Mucosa of descending colon (tissue), 3 donors: ENCODE measurements at regions not wholly inside any gene's neighbourhood (a gene's known extent, or its start where the extent isn't known, plus 50 kb on each side); places are given as distances from the start of the nearest gene placed in this dataset.

Experiments used
- ATAC-seq: fragments of 200-7000 bp; cut with Tn5 transposase; one replicate; pipeline ENCODE4 v1.9.1; 2020; ENCODE audit warnings: mild to moderate bottlenecking, moderate library complexity
- DNase-seq, 3 donors: peaks; one replicate each; pipeline ENCODE4 v3.0.0-alpha.2; 2020
- H3K36me3 ChIP-seq: fragments of 200-600 bp; one replicate; pipeline ENCODE4 v1.8.0; 2021; ENCODE audit warnings: low read depth, mild to moderate bottlenecking
- H3K4me1 ChIP-seq: fragments of 200-600 bp; one replicate; pipeline ENCODE4 v1.8.0; 2021; ENCODE audit warnings: low read depth, mild to moderate bottlenecking
- H3K4me3 ChIP-seq: fragments of 200-600 bp; one replicate; pipeline ENCODE4 v1.8.0; 2021; ENCODE audit warnings: mild to moderate bottlenecking
- H3K9me3 ChIP-seq: fragments of 200-600 bp; one replicate; pipeline ENCODE4 v1.8.0; 2021; ENCODE audit warnings: mild to moderate bottlenecking
- CTCF ChIP-seq: fragments of 200-600 bp; IDR thresholded peaks from one replicate; pipeline ENCODE4 v1.8.0; 2022; ENCODE audit warnings: antibody characterized with exemption, mild to moderate bottlenecking
- intact Hi-C, 2 donors: fragments of 100-400 bp; cut with DNase I in 1 of 2; cut with micrococcal nuclease in 1 of 2; formaldehyde crosslinking; loops; one replicate each; pipeline versions ENCODE4 v1.11.0 to v1.11.1; 2022; cut with DNase I, micrococcal nuclease
- donor health status: DM: no; HTN: no; CAD: no; lungs with moderate emphysema.
- donor health status: DM: no; HTN: no; CAD: no.
- donor health status: DM: no; HTN: yes; CAD: no.

DNA sequence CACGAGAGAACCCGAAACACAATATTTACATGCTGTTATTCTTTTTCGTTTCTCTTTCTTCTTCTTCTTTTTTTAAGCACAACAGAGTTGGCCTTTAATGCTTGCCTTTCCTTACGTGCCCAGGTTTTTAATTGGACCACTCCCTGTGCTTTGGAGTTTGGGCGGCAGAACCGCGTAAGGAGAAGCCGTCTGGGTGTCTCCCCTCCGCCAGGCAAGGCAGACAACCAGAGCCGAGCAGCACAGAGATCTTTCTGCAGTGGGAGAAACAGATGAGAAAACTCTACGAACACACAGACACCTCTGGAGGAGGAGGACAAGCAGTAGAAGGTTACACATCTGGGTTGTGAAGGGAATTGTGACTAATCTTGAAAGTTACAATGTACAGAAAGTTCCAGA lies 150.0 kb upstream of the UBL3 start:
- H3K36me3 ChIP-seq, result no peaks in the 10 kb centered on the region
- peaks cover 7% of the 10 kb centered on the region for H3K4me1 ChIP-seq
- TF ChIP-seq CTCF, result no peak
- ATAC-seq (peak; percentile 76), DNase-seq (peak in 2 of 3 donors; percentile 46 to 60)
- H3K4me3 ChIP-seq, result no peak overlapping the region
- H3K9me3 ChIP-seq, result no peaks in the 10 kb centered on the region
- intact Hi-C loops, result no loop called here

GRCh38 chr13:29999492-30000369 lies 149.3 kb upstream of the UBL3 start:
- Histone ChIP-seq H3K9me3 (no peaks in the 10 kb centered on the region), H3K4me1 (peaks cover 7% of the 10 kb centered on the region), H3K36me3 (no peaks in the 10 kb centered on the region), H3K4me3 (no peak overlapping the region)
- peak in 2 of 3 donors; percentile 41 to 47 for DNase-seq
- intact Hi-C loops, result no loop called here
- TF ChIP-seq CTCF, result no peak
- ATAC-seq, result peak; percentile 85

DNA sequence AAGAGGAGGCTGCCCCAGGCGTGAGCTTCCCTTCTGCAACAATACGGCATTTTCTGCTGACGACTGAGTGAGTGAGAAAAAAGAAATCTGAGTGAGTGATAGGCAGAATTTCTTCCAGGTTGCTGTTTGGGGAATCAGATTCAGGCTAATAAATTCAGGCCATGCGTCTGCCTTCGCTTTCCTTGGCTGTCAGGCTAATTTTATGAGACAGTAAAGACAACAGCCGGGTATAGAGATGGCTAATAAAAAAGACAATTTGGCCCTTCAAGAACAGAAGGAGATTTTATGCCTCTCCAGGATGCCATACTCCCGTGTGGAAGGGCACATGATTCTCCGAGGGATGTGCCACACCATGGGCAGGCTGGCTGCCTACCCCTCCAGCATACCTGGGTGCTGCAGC lies 145.9 kb upstream of the UBL3 start:
- TF ChIP-seq CTCF, result no peak
- Histone ChIP-seq H3K36me3 (no peaks in the 10 kb centered on the region), H3K4me1 (peaks cover 7% of the 10 kb centered on the region), H3K4me3 (no peak overlapping the region), H3K9me3 (no peaks in the 10 kb centered on the region)
- no peak for ATAC-seq
- no peak for DNase-seq
- intact Hi-C loops, result no loop called here

GRCh38 chr13:29994911-29995595 lies 144.6 kb upstream of the UBL3 start:
- intact Hi-C loops, result no loop called here
- peaks cover 6% of the 10 kb centered on the region for H3K4me1 ChIP-seq
- H3K4me3 ChIP-seq, result no peak overlapping the region
- no peak for TF ChIP-seq CTCF
- no peaks in the 10 kb centered on the region for H3K36me3 ChIP-seq
- no peak for DNase-seq
- ATAC-seq, result no peak
- no peaks in the 10 kb centered on the region for H3K9me3 ChIP-seq

DNA sequence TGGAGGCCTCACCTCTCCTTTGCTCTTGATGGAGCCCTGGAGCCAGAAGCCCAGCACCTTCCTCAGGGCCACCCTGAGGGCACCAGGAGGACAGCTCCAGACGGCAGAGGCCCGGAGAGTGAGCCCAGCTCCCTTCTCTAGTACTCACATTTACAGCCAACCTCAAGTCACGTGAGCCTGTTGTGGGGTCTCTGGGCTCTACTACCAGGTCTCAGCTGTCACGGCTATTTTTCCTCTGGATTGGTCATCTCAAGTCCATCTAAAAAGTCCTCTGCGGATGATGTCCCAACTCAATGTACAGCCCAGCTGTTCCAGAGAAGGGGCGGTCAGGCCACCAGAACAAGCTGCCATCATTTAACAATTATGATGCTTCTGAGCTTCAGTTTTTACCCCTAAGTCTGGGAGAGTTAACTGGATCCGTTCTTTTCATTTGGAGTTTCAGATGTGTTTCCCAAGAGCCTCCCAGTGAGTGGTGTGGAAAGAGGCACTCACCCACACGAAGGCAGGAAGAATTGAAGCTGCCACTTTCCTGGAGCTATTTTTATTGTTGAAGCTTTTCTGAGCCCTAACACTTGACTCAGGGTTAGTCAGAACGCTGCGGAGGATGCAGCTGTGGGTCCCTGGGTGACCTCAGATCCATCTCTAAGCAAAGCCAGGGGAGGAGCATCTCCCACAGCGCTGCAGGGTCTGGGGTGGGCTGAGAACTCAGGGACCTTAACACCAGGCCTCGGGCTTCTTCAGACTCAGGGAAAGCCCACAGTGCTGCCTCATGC lies 143.5 kb upstream of the UBL3 start:
- H3K4me3 ChIP-seq, result no peak overlapping the region
- H3K9me3 ChIP-seq, result no peaks in the 10 kb centered on the region
- H3K4me1 ChIP-seq, result no peaks in the 10 kb centered on the region
- ATAC-seq (no peak), DNase-seq (no peak)
- no peaks in the 10 kb centered on the region for H3K36me3 ChIP-seq
- intact Hi-C loops, result no loop called here
- no peak for TF ChIP-seq CTCF
